ENCODE measurements at regions not wholly inside any gene's neighbourhood (a gene's known extent, or its start where the extent isn't known, plus 50 kb on each side); places are given as distances from the start of the nearest gene placed in this dataset.

GRCh38 chr13:97586941-97587340 lies 153.0 kb downstream of the RAP2A start:
- DNase-seq (ENCODE audit: low read depth, low spot score) (no peak), ATAC-seq (no peak)
- H3K27me3 ChIP-seq (ENCODE audit: control insufficient read depth, insufficient read depth, low read length): no peaks in the 10 kb centered on the region
- H3K36me3 ChIP-seq (ENCODE audit: control insufficient read depth, insufficient read depth, low read length): no peaks in the 10 kb centered on the region
- H3K9me3 ChIP-seq (ENCODE audit: control insufficient read depth, insufficient read depth, low read depth, low read length): no peaks in the 10 kb centered on the region
- no TSS peak for BruUV-seq (replicated peaks)
- CTCF ChIA-PET: no interaction called here
- H3K27ac ChIP-seq (ENCODE audit: low read length): no peak overlapping the region
- intact Hi-C loops (cut with micrococcal nuclease; ENCODE audit: unreplicated experiment): no loop called here
- in situ Hi-C loops (cut with HindIII; ENCODE audit: low pct_unique_long_range_greater_than_20kb, low sequenced_read_pairs): no loop called here
- no peaks in the 10 kb centered on the region for H3K4me1 ChIP-seq (ENCODE audit: control insufficient read depth, insufficient read depth, low read length)
- TF ChIP-seq SIN3A (IDR thresholded peaks at IDR 0.05; ENCODE audit: borderline replicate concordance, insufficient read depth, low read depth, low read length): no peak
- TF ChIP-seq CTCF (IDR thresholded peaks at IDR 0.05): no peak
- TF ChIP-seq POLR2AphosphoS5 (IDR thresholded peaks at IDR 0.05; ENCODE audit: low read depth, low read length): no peak
- TF ChIP-seq REST (IDR thresholded peaks at IDR 0.05; ENCODE audit: insufficient read depth in 1 of 2, low read depth in 2 of 2, low read length in 1 of 2): no peak
- TF ChIP-seq TCF7L2 (IDR thresholded peaks at IDR 0.05; ENCODE audit: low read depth, low read length): no peak
- no peak overlapping the region for H3K4me3 ChIP-seq (ENCODE audit: low read depth in 2 of 2, low read length in 2 of 2)
- POLR2A ChIA-PET: no interaction called here

- H3K4me1 ChIP-seq (ENCODE audit: control insufficient read depth, insufficient read depth, low read length): no peaks in the 10 kb centered on the region
- in situ Hi-C loops (cut with HindIII; ENCODE audit: low pct_unique_long_range_greater_than_20kb, low sequenced_read_pairs) (no loop called here), intact Hi-C loops (cut with micrococcal nuclease; ENCODE audit: unreplicated experiment) (no loop called here)
- DNase-seq (ENCODE audit: low read depth, low spot score): no peak
- no peaks in the 10 kb centered on the region for H3K36me3 ChIP-seq (ENCODE audit: control insufficient read depth, insufficient read depth, low read length)
- no peak overlapping the region for H3K27ac ChIP-seq (ENCODE audit: low read length)
- no peaks in the 10 kb centered on the region for H3K9me3 ChIP-seq (ENCODE audit: control insufficient read depth, insufficient read depth, low read depth, low read length)
- no TSS peak for BruUV-seq (replicated peaks)
- no peaks in the 10 kb centered on the region for H3K27me3 ChIP-seq (ENCODE audit: control insufficient read depth, insufficient read depth, low read length)
- TF ChIP-seq SIN3A (IDR thresholded peaks at IDR 0.05; ENCODE audit: borderline replicate concordance, insufficient read depth, low read depth, low read length): no peak
- 0 out of 2 replicates have a peak, but pooled peaks have one; percentile 4 for TF ChIP-seq CTCF (IDR thresholded peaks at IDR 0.05)
- CTCF ChIA-PET: no interaction called here
- H3K4me3 ChIP-seq (ENCODE audit: low read depth in 2 of 2, low read length in 2 of 2): no peak overlapping the region
- no peak for ATAC-seq
- POLR2A ChIA-PET: no interaction called here
These were observed 155.0 kb downstream of the RAP2A start for GRCh38 chr13:97588993-97589392.
